ENCODE measurements at regions not wholly inside any gene's neighbourhood (a gene's known extent, or its start where the extent isn't known, plus 50 kb on each side); places are given as distances from the start of the nearest gene placed in this dataset.

GRCh38 chr13:97726664-97727280 lies 226.7 kb upstream of the IPO5 start:
- H3K9me3 Mint-ChIP-seq, result peaks cover 26% of the 10 kb centered on the region
- no peak for ATAC-seq
- peaks cover 9% of the 10 kb centered on the region for H3K36me3 Mint-ChIP-seq
- ChIA-PET POLR2A (no interaction called here), CTCF (no interaction called here)
- DNase-seq (ENCODE audit: low spot score), result no peak
- no peaks in the 10 kb centered on the region for H3K4me1 Mint-ChIP-seq
- no peaks in the 10 kb centered on the region for H3K27me3 Mint-ChIP-seq (ENCODE audit: low read depth)
- TF ChIP-seq, protein P1, sequence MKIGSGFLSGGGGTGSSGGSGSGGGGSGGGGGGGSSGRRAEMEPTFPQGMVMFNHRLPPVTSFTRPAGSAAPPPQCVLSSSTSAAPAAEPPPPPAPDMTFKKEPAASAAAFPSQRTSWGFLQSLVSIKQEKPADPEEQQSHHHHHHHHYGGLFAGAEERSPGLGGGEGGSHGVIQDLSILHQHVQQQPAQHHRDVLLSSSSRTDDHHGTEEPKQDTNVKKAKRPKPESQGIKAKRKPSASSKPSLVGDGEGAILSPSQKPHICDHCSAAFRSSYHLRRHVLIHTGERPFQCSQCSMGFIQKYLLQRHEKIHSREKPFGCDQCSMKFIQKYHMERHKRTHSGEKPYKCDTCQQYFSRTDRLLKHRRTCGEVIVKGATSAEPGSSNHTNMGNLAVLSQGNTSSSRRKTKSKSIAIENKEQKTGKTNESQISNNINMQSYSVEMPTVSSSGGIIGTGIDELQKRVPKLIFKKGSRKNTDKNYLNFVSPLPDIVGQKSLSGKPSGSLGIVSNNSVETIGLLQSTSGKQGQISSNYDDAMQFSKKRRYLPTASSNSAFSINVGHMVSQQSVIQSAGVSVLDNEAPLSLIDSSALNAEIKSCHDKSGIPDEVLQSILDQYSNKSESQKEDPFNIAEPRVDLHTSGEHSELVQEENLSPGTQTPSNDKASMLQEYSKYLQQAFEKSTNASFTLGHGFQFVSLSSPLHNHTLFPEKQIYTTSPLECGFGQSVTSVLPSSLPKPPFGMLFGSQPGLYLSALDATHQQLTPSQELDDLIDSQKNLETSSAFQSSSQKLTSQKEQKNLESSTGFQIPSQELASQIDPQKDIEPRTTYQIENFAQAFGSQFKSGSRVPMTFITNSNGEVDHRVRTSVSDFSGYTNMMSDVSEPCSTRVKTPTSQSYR (CRISPR knock-in tag; IDR thresholded peaks at IDR 0.05), result no peak
- H3K27ac Mint-ChIP-seq, result no peak overlapping the region
- no peak overlapping the region for H3K4me3 Mint-ChIP-seq

- no peak overlapping the region for H3K27ac Mint-ChIP-seq
- H3K4me3 Mint-ChIP-seq, result no peak overlapping the region
- POLR2A ChIA-PET, result no interaction called here
- ATAC-seq, result no peak
- TF ChIP-seq ZNF219 (CRISPR knock-in tag; IDR thresholded peaks at IDR 0.05; ENCODE audit: borderline replicate concordance) (no peak), IRF2 (CRISPR knock-in tag; IDR thresholded peaks at IDR 0.05; ENCODE audit: borderline replicate concordance, low read depth) (no peak), NFATC4 (CRISPR knock-in tag; IDR thresholded peaks at IDR 0.05) (no peak), MXD4 (CRISPR knock-in tag; IDR thresholded peaks at IDR 0.05; ENCODE audit: borderline replicate concordance) (no peak), ZNF121 (CRISPR knock-in tag; IDR thresholded peaks at IDR 0.05) (no peak), TEAD1 (CRISPR knock-in tag; IDR thresholded peaks at IDR 0.05) (no peak)
- TF ChIP-seq, protein P2, sequence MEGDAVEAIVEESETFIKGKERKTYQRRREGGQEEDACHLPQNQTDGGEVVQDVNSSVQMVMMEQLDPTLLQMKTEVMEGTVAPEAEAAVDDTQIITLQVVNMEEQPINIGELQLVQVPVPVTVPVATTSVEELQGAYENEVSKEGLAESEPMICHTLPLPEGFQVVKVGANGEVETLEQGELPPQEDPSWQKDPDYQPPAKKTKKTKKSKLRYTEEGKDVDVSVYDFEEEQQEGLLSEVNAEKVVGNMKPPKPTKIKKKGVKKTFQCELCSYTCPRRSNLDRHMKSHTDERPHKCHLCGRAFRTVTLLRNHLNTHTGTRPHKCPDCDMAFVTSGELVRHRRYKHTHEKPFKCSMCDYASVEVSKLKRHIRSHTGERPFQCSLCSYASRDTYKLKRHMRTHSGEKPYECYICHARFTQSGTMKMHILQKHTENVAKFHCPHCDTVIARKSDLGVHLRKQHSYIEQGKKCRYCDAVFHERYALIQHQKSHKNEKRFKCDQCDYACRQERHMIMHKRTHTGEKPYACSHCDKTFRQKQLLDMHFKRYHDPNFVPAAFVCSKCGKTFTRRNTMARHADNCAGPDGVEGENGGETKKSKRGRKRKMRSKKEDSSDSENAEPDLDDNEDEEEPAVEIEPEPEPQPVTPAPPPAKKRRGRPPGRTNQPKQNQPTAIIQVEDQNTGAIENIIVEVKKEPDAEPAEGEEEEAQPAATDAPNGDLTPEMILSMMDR (IDR thresholded peaks at IDR 0.05), result no peak
- TF ChIP-seq, protein P3, sequence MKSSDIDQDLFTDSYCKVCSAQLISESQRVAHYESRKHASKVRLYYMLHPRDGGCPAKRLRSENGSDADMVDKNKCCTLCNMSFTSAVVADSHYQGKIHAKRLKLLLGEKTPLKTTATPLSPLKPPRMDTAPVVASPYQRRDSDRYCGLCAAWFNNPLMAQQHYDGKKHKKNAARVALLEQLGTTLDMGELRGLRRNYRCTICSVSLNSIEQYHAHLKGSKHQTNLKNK (CRISPR knock-in tag; IDR thresholded peaks at IDR 0.05), result no peak
- TF ChIP-seq, protein P4, sequence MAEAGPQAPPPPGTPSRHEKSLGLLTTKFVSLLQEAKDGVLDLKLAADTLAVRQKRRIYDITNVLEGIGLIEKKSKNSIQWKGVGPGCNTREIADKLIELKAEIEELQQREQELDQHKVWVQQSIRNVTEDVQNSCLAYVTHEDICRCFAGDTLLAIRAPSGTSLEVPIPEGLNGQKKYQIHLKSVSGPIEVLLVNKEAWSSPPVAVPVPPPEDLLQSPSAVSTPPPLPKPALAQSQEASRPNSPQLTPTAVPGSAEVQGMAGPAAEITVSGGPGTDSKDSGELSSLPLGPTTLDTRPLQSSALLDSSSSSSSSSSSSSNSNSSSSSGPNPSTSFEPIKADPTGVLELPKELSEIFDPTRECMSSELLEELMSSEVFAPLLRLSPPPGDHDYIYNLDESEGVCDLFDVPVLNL (CRISPR knock-in tag; IDR thresholded peaks at IDR 0.05; ENCODE audit: borderline replicate concordance, low read depth), result no peak
- TF ChIP-seq, protein P5, sequence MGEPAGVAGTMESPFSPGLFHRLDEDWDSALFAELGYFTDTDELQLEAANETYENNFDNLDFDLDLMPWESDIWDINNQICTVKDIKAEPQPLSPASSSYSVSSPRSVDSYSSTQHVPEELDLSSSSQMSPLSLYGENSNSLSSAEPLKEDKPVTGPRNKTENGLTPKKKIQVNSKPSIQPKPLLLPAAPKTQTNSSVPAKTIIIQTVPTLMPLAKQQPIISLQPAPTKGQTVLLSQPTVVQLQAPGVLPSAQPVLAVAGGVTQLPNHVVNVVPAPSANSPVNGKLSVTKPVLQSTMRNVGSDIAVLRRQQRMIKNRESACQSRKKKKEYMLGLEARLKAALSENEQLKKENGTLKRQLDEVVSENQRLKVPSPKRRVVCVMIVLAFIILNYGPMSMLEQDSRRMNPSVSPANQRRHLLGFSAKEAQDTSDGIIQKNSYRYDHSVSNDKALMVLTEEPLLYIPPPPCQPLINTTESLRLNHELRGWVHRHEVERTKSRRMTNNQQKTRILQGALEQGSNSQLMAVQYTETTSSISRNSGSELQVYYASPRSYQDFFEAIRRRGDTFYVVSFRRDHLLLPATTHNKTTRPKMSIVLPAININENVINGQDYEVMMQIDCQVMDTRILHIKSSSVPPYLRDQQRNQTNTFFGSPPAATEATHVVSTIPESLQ (CRISPR knock-in tag; IDR thresholded peaks at IDR 0.05), result no peak
- H3K9me3 Mint-ChIP-seq, result peaks cover 27% of the 10 kb centered on the region
- no peaks in the 10 kb centered on the region for H3K27me3 Mint-ChIP-seq (ENCODE audit: low read depth)
- CTCF ChIA-PET, result no interaction called here
- DNase-seq (ENCODE audit: low spot score), result no peak
- H3K4me1 Mint-ChIP-seq, result no peaks in the 10 kb centered on the region
- H3K36me3 Mint-ChIP-seq, result peaks cover 9% of the 10 kb centered on the region
Measured at GRCh38 chr13:97727991-97728390, 225.5 kb upstream of the IPO5 start.

- ChIA-PET POLR2A (no interaction called here), CTCF (no interaction called here)
- H3K4me3 Mint-ChIP-seq, result no peak overlapping the region
- peaks cover 17% of the 10 kb centered on the region for H3K9me3 Mint-ChIP-seq
- ATAC-seq, result no peak
- H3K27me3 Mint-ChIP-seq (ENCODE audit: low read depth), result no peaks in the 10 kb centered on the region; the same call in 1 of the 2 replicates
- DNase-seq (ENCODE audit: low spot score), result no peak
- H3K4me1 Mint-ChIP-seq, result no peaks in the 10 kb centered on the region
- H3K27ac Mint-ChIP-seq, result no peak overlapping the region
- no peak for TF ChIP-seq NFYB (CRISPR knock-in tag; conservative IDR thresholded peaks at IDR 0.05; ENCODE audit: low read depth)
- H3K36me3 Mint-ChIP-seq, result 0 out of 2 replicates have a peak, but pooled peaks cover 4% of the 10 kb centered on the region
Measured at GRCh38 chr13:97736436-97736835, 217.0 kb upstream of the IPO5 start.
